Colon (tissue), 2 donors: ENCODE measurements at regions not wholly inside any gene's neighbourhood (a gene's known extent, or its start where the extent isn't known, plus 50 kb on each side); places are given as distances from the start of the nearest gene placed in this dataset.
"Not testable (repeated sequence)": the region's sequence is repeated elsewhere in the genome, so short reads cannot be mapped to it uniquely, and the experiment has no call there.

ENCODE experiments used
- FAIRE-seq: peaks from 2 replicates; lab custom pipeline; 2012; peaks lifted over from hg19 to GRCh38; lab: Jason Lieb, UNC
- donor health status: control.
- donor health status: control.

- no peak for FAIRE-seq
Observed at GRCh38 chr5:28914297-28914696, 1875.9 kb upstream of the CDH9 start.

GRCh38 chr5:28903643-28904042 lies 1865.3 kb upstream of the CDH9 start:
- FAIRE-seq: no peak

- FAIRE-seq: no peak
Observed at GRCh38 chr5:28896949-28897348, 1858.6 kb upstream of the CDH9 start.

- FAIRE-seq: no peak
Observed at GRCh38 chr5:28880936-28881335, 1842.5 kb upstream of the CDH9 start.

GRCh38 chr5:28877050-28877449 lies 1838.7 kb upstream of the CDH9 start:
- FAIRE-seq: no peak

GRCh38 chr5:28864006-28864405 lies 1825.6 kb upstream of the CDH9 start:
- no peak for FAIRE-seq

- no peak for FAIRE-seq
Observed at GRCh38 chr5:28862860-28863196, 1824.4 kb upstream of the CDH9 start.

GRCh38 chr5:28862137-28862859 lies 1823.9 kb upstream of the CDH9 start:
- no peak for FAIRE-seq

- no peak for FAIRE-seq
Observed at GRCh38 chr5:28855626-28856025, 1817.2 kb upstream of the CDH9 start.

GRCh38 chr5:28850320-28850921 lies 1812.0 kb upstream of the CDH9 start:
- FAIRE-seq: no peak

- FAIRE-seq: no peak
Observed at GRCh38 chr5:28831042-28831441, 1792.7 kb upstream of the CDH9 start.

- FAIRE-seq: no peak
Observed at GRCh38 chr5:28823231-28823630, 1784.8 kb upstream of the CDH9 start.

- no peak for FAIRE-seq
Observed at GRCh38 chr5:28822071-28822470, 1783.7 kb upstream of the CDH9 start.

GRCh38 chr5:28810751-28811136 lies 1772.4 kb upstream of the CDH9 start:
- no peak for FAIRE-seq

- no peak for FAIRE-seq
Observed at GRCh38 chr5:28809811-28810750, 1771.7 kb upstream of the CDH9 start.

GRCh38 chr5:28808967-28809810 lies 1770.8 kb upstream of the CDH9 start:
- no peak for FAIRE-seq

- no peak for FAIRE-seq
Observed at GRCh38 chr5:28807195-28807729, 1768.9 kb upstream of the CDH9 start.

GRCh38 chr5:28799035-28799434 lies 1760.6 kb upstream of the CDH9 start:
- FAIRE-seq: not testable (repeated sequence)

- FAIRE-seq: no peak
Observed at GRCh38 chr5:28788954-28789353, 1750.6 kb upstream of the CDH9 start.

GRCh38 chr5:28780083-28780692 lies 1741.8 kb upstream of the CDH9 start:
- FAIRE-seq: no peak

GRCh38 chr5:28779161-28779754 lies 1740.9 kb upstream of the CDH9 start:
- no peak for FAIRE-seq
